Activated naive CD8-positive, alpha-beta T cell treated with anti-CD3 and anti-CD28 coated beads for 36 hours (primary cell): ENCODE measurements at regions not wholly inside any gene's neighbourhood (a gene's known extent, or its start where the extent isn't known, plus 50 kb on each side); places are given as distances from the start of the nearest gene placed in this dataset.
"Not testable (repeated sequence)": the region's sequence is repeated elsewhere in the genome, so short reads cannot be mapped to it uniquely, and the experiment has no call there.

Experiments
- DNase-seq: peaks from one replicate; pipeline ENCODE4 v3.0.0; 2021
- H3K27ac Mint-ChIP-seq: one replicate; pipeline ENCODE4 v1.8.0; 2022; ENCODE audit warnings: mild to moderate bottlenecking, moderate library complexity, mixed read lengths
- H3K27me3 Mint-ChIP-seq: one replicate; pipeline ENCODE4 v1.8.0; 2022; ENCODE audit warnings: mild to moderate bottlenecking, mixed read lengths
- H3K36me3 Mint-ChIP-seq: one replicate; pipeline ENCODE4 v1.8.0; 2021; ENCODE audit warnings: mild to moderate bottlenecking, mixed read lengths
- H3K4me1 Mint-ChIP-seq: one replicate; pipeline ENCODE4 v1.8.0; 2021; ENCODE audit warnings: mixed read lengths
- H3K4me3 Mint-ChIP-seq: one replicate; pipeline ENCODE4 v1.8.0; 2022; ENCODE audit warnings: mild to moderate bottlenecking, moderate library complexity, mixed read lengths
- H3K9me3 Mint-ChIP-seq: one replicate; pipeline ENCODE4 v1.8.0; 2022; ENCODE audit warnings: mixed read lengths

- Mint-ChIP-seq H3K36me3 (no peaks in the 10 kb centered on the region), H3K9me3 (peaks cover 5% of the 10 kb centered on the region), H3K27ac (no peak overlapping the region), H3K27me3 (peaks cover 5% of the 10 kb centered on the region), H3K4me1 (no peaks in the 10 kb centered on the region), H3K4me3 (no peak overlapping the region)
- DNase-seq = no peak
Measured at GRCh38 chr15:47908950-47909670, 191.8 kb downstream of the SEMA6D start.

GRCh38 chr15:47912910-47913309 is 195.6 kb downstream of the SEMA6D start:
- not testable (repeated sequence) for H3K4me1 Mint-ChIP-seq, H3K27me3 Mint-ChIP-seq

GRCh38 chr15:47917881-47918280 is 200.6 kb downstream of the SEMA6D start:
- Mint-ChIP-seq H3K4me3 (no peak overlapping the region), H3K27me3 (peaks cover 6% of the 10 kb centered on the region), H3K9me3 (no peaks in the 10 kb centered on the region), H3K36me3 (no peaks in the 10 kb centered on the region), H3K4me1 (no peaks in the 10 kb centered on the region), H3K27ac (no peak overlapping the region)
- DNase-seq = no peak

More at GRCh38 chr15:47912910-47913309, 195.6 kb downstream of the SEMA6D start:
- H3K4me3 Mint-ChIP-seq, DNase-seq, H3K9me3 Mint-ChIP-seq, H3K27ac Mint-ChIP-seq, H3K36me3 Mint-ChIP-seq: not testable (repeated sequence)

GRCh38 chr15:47918877-47919276 is 201.6 kb downstream of the SEMA6D start:
- H3K27me3 Mint-ChIP-seq = peaks cover 6% of the 10 kb centered on the region
- H3K9me3 Mint-ChIP-seq = no peaks in the 10 kb centered on the region
- no peaks in the 10 kb centered on the region for H3K36me3 Mint-ChIP-seq
- H3K27ac Mint-ChIP-seq = no peak overlapping the region
- no peak for DNase-seq
- no peak overlapping the region for H3K4me3 Mint-ChIP-seq
- no peaks in the 10 kb centered on the region for H3K4me1 Mint-ChIP-seq

- Mint-ChIP-seq H3K27me3 (no peaks in the 10 kb centered on the region), H3K4me3 (no peak overlapping the region), H3K27ac (no peak overlapping the region), H3K36me3 (no peaks in the 10 kb centered on the region), H3K4me1 (no peaks in the 10 kb centered on the region), H3K9me3 (no peaks in the 10 kb centered on the region)
- no peak for DNase-seq
Measured at GRCh38 chr15:47924381-47924780, 196.4 kb upstream of the SLC24A5 start.

GRCh38 chr15:47929138-47929803 is 191.5 kb upstream of the SLC24A5 start:
- Mint-ChIP-seq H3K36me3 (no peaks in the 10 kb centered on the region), H3K27ac (no peak overlapping the region), H3K4me1 (no peaks in the 10 kb centered on the region), H3K4me3 (no peak overlapping the region), H3K27me3 (peaks cover under 1% of the 10 kb centered on the region), H3K9me3 (no peaks in the 10 kb centered on the region)
- no peak for DNase-seq

- Mint-ChIP-seq H3K27ac (no peak overlapping the region), H3K27me3 (peaks cover 14% of the 10 kb centered on the region), H3K4me1 (no peaks in the 10 kb centered on the region), H3K36me3 (no peaks in the 10 kb centered on the region), H3K9me3 (no peaks in the 10 kb centered on the region), H3K4me3 (no peak overlapping the region)
- no peak for DNase-seq
Measured at GRCh38 chr15:47932261-47932660, 188.5 kb upstream of the SLC24A5 start.

GRCh38 chr15:47932951-47933641 is 187.7 kb upstream of the SLC24A5 start:
- no peaks in the 10 kb centered on the region for H3K36me3 Mint-ChIP-seq
- DNase-seq = no peak
- no peaks in the 10 kb centered on the region for H3K9me3 Mint-ChIP-seq
- peaks cover 14% of the 10 kb centered on the region for H3K27me3 Mint-ChIP-seq
- no peaks in the 10 kb centered on the region for H3K4me1 Mint-ChIP-seq
- no peak overlapping the region for H3K27ac Mint-ChIP-seq
- H3K4me3 Mint-ChIP-seq = no peak overlapping the region

GRCh38 chr15:47933865-47934264 is 186.9 kb upstream of the SLC24A5 start:
- Mint-ChIP-seq H3K4me1 (no peaks in the 10 kb centered on the region), H3K9me3 (no peaks in the 10 kb centered on the region), H3K27me3 (peaks cover 14% of the 10 kb centered on the region), H3K36me3 (no peaks in the 10 kb centered on the region), H3K27ac (no peak overlapping the region), H3K4me3 (no peak overlapping the region)
- DNase-seq = no peak

GRCh38 chr15:47934342-47934741 is 186.4 kb upstream of the SLC24A5 start:
- H3K4me3 Mint-ChIP-seq = no peak overlapping the region
- H3K9me3 Mint-ChIP-seq = no peaks in the 10 kb centered on the region
- DNase-seq = no peak
- H3K4me1 Mint-ChIP-seq = no peaks in the 10 kb centered on the region
- H3K36me3 Mint-ChIP-seq = no peaks in the 10 kb centered on the region
- H3K27me3 Mint-ChIP-seq = peaks cover 14% of the 10 kb centered on the region
- no peak overlapping the region for H3K27ac Mint-ChIP-seq

GRCh38 chr15:47937834-47938233 is 183.0 kb upstream of the SLC24A5 start:
- Mint-ChIP-seq H3K4me3 (no peak overlapping the region), H3K27me3 (peaks cover 17% of the 10 kb centered on the region), H3K27ac (no peak overlapping the region), H3K4me1 (no peaks in the 10 kb centered on the region), H3K36me3 (no peaks in the 10 kb centered on the region), H3K9me3 (peaks cover 1% of the 10 kb centered on the region)
- no peak for DNase-seq

- no peak for DNase-seq
- Mint-ChIP-seq H3K36me3 (no peaks in the 10 kb centered on the region), H3K9me3 (peaks cover 1% of the 10 kb centered on the region), H3K27ac (no peak overlapping the region), H3K4me3 (no peak overlapping the region), H3K27me3 (peaks cover 11% of the 10 kb centered on the region), H3K4me1 (no peaks in the 10 kb centered on the region)
Measured at GRCh38 chr15:47944637-47945288, 176.0 kb upstream of the SLC24A5 start.

GRCh38 chr15:47945872-47946650 is 174.7 kb upstream of the SLC24A5 start:
- DNase-seq = no peak
- peaks cover under 1% of the 10 kb centered on the region for H3K9me3 Mint-ChIP-seq
- H3K27me3 Mint-ChIP-seq = peaks cover 12% of the 10 kb centered on the region
- H3K36me3 Mint-ChIP-seq = no peaks in the 10 kb centered on the region
- H3K4me3 Mint-ChIP-seq = no peak overlapping the region
- no peak overlapping the region for H3K27ac Mint-ChIP-seq
- no peaks in the 10 kb centered on the region for H3K4me1 Mint-ChIP-seq

- H3K27me3 Mint-ChIP-seq = peaks cover 8% of the 10 kb centered on the region
- H3K27ac Mint-ChIP-seq = no peak overlapping the region
- no peak overlapping the region for H3K4me3 Mint-ChIP-seq
- H3K9me3 Mint-ChIP-seq = no peaks in the 10 kb centered on the region
- no peak for DNase-seq
- no peaks in the 10 kb centered on the region for H3K4me1 Mint-ChIP-seq
- no peaks in the 10 kb centered on the region for H3K36me3 Mint-ChIP-seq
Measured at GRCh38 chr15:47949815-47950214, 171.0 kb upstream of the SLC24A5 start.
